ENCODE measurements at regions not wholly inside any gene's neighbourhood (a gene's known extent, or its start where the extent isn't known, plus 50 kb on each side); places are given as distances from the start of the nearest gene placed in this dataset.

DNA sequence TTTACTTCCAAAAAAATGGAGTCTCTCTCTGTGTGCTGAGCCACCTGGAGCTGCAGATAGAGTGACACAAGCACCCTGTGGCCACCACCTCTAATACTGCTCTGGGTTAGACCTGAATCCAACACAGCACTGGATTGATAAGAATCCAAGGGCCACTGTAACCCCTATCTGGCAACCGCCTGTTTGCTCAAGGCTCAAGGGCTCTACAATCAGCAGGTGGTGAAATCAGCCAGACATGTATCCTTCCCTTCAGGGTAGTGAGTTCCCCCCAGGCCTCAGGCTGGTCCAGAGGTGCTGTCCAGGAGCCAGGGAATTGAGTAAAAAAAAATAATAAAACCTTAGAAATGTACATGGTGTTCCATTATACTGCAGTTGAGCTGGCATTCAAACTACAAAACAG is 509.0 kb downstream of the KIF4B start:
- no peaks in the 10 kb centered on the region for H3K27me3 Mint-ChIP-seq
- Histone ChIP-seq H3K4me3 (ENCODE audit: low read length) (no peak overlapping the region), H3K4me1 (ENCODE audit: insufficient read depth, low read length) (no peaks in the 10 kb centered on the region), H3K27me3 (ENCODE audit: control insufficient read depth in 1 of 2, insufficient read depth in 2 of 2, low read length in 2 of 2) (no peaks in the 10 kb centered on the region), H3K36me3 (ENCODE audit: insufficient read depth, low read length) (no peaks in the 10 kb centered on the region), H3K9me3 (ENCODE audit: control insufficient read depth in 1 of 2, insufficient read depth in 1 of 2, low read length in 2 of 2) (no peaks in the 10 kb centered on the region), H3K27ac (ENCODE audit: low read depth in 1 of 2, low read length in 2 of 2) (no peak overlapping the region)
- no peak for ATAC-seq (ENCODE audit: poor library complexity)
- DNase-seq = no peak
- POLR2A ChIA-PET = no interaction called here
- no peak overlapping the region for H3K27ac Mint-ChIP-seq
- H3K36me3 Mint-ChIP-seq (ENCODE audit: low read depth) = no peaks in the 10 kb centered on the region
- H3K4me3 Mint-ChIP-seq = no peak overlapping the region
- H3K9me3 Mint-ChIP-seq = peaks cover 4% of the 10 kb centered on the region
- CTCF ChIA-PET = no interaction called here
- intact Hi-C loops (cut with DNase I, micrococcal nuclease) = no loop called here
- H3K4me1 Mint-ChIP-seq (ENCODE audit: low read depth) = no peaks in the 10 kb centered on the region
- TF ChIP-seq, protein P1, sequence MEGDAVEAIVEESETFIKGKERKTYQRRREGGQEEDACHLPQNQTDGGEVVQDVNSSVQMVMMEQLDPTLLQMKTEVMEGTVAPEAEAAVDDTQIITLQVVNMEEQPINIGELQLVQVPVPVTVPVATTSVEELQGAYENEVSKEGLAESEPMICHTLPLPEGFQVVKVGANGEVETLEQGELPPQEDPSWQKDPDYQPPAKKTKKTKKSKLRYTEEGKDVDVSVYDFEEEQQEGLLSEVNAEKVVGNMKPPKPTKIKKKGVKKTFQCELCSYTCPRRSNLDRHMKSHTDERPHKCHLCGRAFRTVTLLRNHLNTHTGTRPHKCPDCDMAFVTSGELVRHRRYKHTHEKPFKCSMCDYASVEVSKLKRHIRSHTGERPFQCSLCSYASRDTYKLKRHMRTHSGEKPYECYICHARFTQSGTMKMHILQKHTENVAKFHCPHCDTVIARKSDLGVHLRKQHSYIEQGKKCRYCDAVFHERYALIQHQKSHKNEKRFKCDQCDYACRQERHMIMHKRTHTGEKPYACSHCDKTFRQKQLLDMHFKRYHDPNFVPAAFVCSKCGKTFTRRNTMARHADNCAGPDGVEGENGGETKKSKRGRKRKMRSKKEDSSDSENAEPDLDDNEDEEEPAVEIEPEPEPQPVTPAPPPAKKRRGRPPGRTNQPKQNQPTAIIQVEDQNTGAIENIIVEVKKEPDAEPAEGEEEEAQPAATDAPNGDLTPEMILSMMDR (IDR thresholded peaks at IDR 0.05) = no peak

DNA sequence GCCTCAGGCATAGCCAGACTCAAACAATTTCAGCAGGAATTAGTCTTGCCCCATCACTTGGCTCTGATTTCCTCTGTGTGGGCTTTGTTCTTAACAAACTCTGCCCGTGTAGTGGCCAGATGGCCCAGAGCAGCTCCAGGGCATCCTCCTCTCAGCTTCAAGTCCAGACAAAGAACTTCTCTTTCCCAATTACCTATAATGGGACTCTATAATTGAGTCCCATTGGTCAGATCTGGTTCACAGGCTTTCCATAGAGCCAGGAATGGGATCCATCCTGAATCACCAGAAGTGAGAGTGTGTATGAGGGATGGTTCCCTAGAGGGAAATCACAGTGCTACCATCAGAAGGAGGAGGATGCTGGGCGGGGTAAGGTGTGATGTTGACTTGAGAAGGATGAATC is 515.8 kb downstream of the KIF4B start:
- TF ChIP-seq, protein P1 (IDR thresholded peaks at IDR 0.05) = no peak
- intact Hi-C loops (cut with DNase I, micrococcal nuclease) = no loop called here
- Histone ChIP-seq H3K27me3 (ENCODE audit: control insufficient read depth in 1 of 2, insufficient read depth in 2 of 2, low read length in 2 of 2) (no peaks in the 10 kb centered on the region), H3K36me3 (ENCODE audit: insufficient read depth, low read length) (no peaks in the 10 kb centered on the region), H3K27ac (ENCODE audit: low read depth in 1 of 2, low read length in 2 of 2) (no peak overlapping the region), H3K9me3 (ENCODE audit: control insufficient read depth in 1 of 2, insufficient read depth in 1 of 2, low read length in 2 of 2) (no peaks in the 10 kb centered on the region), H3K4me3 (ENCODE audit: low read length) (no peak overlapping the region), H3K4me1 (ENCODE audit: insufficient read depth, low read length) (no peaks in the 10 kb centered on the region)
- Mint-ChIP-seq H3K4me3 (no peak overlapping the region), H3K27ac (no peak overlapping the region), H3K9me3 (no peaks in the 10 kb centered on the region), H3K4me1 (ENCODE audit: low read depth) (no peaks in the 10 kb centered on the region), H3K27me3 (no peaks in the 10 kb centered on the region), H3K36me3 (ENCODE audit: low read depth) (no peaks in the 10 kb centered on the region)
- ChIA-PET POLR2A (no interaction called here), CTCF (no interaction called here)
- ATAC-seq (ENCODE audit: poor library complexity) = no peak
- DNase-seq = no peak

DNA sequence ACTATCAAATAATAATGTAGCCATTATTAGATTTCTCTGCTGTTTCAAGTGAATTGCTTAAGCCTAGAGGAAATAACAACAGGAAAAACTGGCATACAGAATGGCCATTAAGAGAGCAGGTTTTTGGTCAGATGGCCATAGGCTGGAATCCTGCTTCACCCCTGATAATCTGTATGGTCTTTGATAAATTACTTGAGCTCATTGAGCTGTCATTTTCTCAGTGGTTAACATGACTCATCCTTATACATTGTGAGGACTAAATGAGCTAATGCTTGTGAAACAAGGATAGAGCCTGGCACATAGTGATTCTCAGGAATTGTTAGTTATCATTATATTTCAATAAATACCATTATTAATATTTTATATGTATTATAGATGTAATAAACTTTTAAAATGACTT is 516.5 kb downstream of the KIF4B start:
- Mint-ChIP-seq H3K4me1 (ENCODE audit: low read depth) (no peaks in the 10 kb centered on the region), H3K36me3 (ENCODE audit: low read depth) (no peaks in the 10 kb centered on the region), H3K4me3 (no peak overlapping the region), H3K27ac (no peak overlapping the region), H3K9me3 (no peaks in the 10 kb centered on the region), H3K27me3 (no peaks in the 10 kb centered on the region)
- H3K27me3 ChIP-seq (ENCODE audit: control insufficient read depth in 1 of 2, insufficient read depth in 2 of 2, low read length in 2 of 2) = no peaks in the 10 kb centered on the region
- POLR2A ChIA-PET = no interaction called here
- CTCF ChIA-PET = no interaction called here
- TF ChIP-seq, protein P1 (IDR thresholded peaks at IDR 0.05) = no peak
- intact Hi-C loops (cut with DNase I, micrococcal nuclease) = no loop called here
- no peaks in the 10 kb centered on the region for H3K9me3 ChIP-seq (ENCODE audit: control insufficient read depth in 1 of 2, insufficient read depth in 1 of 2, low read length in 2 of 2)
- DNase-seq (no peak), ATAC-seq (ENCODE audit: poor library complexity) (no peak)
- H3K27ac ChIP-seq (ENCODE audit: low read depth in 1 of 2, low read length in 2 of 2) = no peak overlapping the region
- no peak overlapping the region for H3K4me3 ChIP-seq (ENCODE audit: low read length)
- H3K4me1 ChIP-seq (ENCODE audit: insufficient read depth, low read length) = no peaks in the 10 kb centered on the region
- no peaks in the 10 kb centered on the region for H3K36me3 ChIP-seq (ENCODE audit: insufficient read depth, low read length)
